SK-N-SH (cell line): ENCODE measurements at regions not wholly inside any gene's neighbourhood (a gene's known extent, or its start where the extent isn't known, plus 50 kb on each side); places are given as distances from the start of the nearest gene placed in this dataset.

ENCODE experiments used
- CTCF ChIA-PET: fragments of 300-600, 350-600 bp; formaldehyde crosslinking; extraction: SDS; loops from one replicate; lab custom pipeline; 2021; lab: Yijun Ruan, JAX
- POLR2A ChIA-PET: fragments of 350-600 bp; sonication (Branson Sonifier 250); formaldehyde crosslinking; extraction: SDS; loops from one replicate; lab custom pipeline; 2020; ENCODE audit warnings: antibody characterized with exemption, inconsistent platforms; lab: Yijun Ruan, JAX
- DNase-seq: peaks from one replicate; pipeline ENCODE4 v3.0.0; 2012
- H2AFZ ChIP-seq: fragments of 200-600 bp; sonication (generic); 2 replicates; pipeline ENCODE4 v1.8.1; 2016; ENCODE audit warnings: antibody characterized with exemption, mild to moderate bottlenecking, low read depth
- H3F3A ChIP-seq: fragments of 200-600 bp; sonication (generic); replicated peaks from 2 replicates; pipeline ENCODE3; 2016; ENCODE audit warnings: antibody characterized with exemption, mild to moderate bottlenecking; ENCODE audit not compliant: insufficient read depth
- H3K27ac ChIP-seq, 2 experiments: fragments of 200-500 bp in 1 of 2; fragments of 200-600 bp in 1 of 2; sonication (Bioruptor generic) in 1 of 2; sonication (generic), shearing (Covaris generic) in 1 of 2; 2 replicates each; pipeline versions ENCODE4 v1.5.1 to v1.6.1; 2014 to 2016; ENCODE audit warnings: low read depth in 2 of 2, inconsistent platforms in 1 of 2, low read length in 1 of 2, mild to moderate bottlenecking in 1 of 2, mixed read lengths in 1 of 2
- H3K27me3 ChIP-seq: fragments of 200-600 bp; sonication (generic), shearing (Covaris generic); 2 replicates; pipeline ENCODE4 v1.6.1; 2016; ENCODE audit warnings: mixed run types; ENCODE audit not compliant: insufficient read depth
- H3K36me3 ChIP-seq, 2 experiments: fragments of 200-500 bp in 1 of 2; fragments of 200-600 bp in 1 of 2; sonication (Bioruptor generic) in 1 of 2; sonication (generic) in 1 of 2; replicated peaks in 1 of 2; 2 replicates each; pipeline versions ENCODE3 to v1.5.1; 2014 to 2016; ENCODE audit warnings: low read length in 1 of 2, mild to moderate bottlenecking in 1 of 2; ENCODE audit not compliant: insufficient read depth in 2 of 2, control insufficient read depth in 1 of 2
- H3K4me1 ChIP-seq, 2 experiments: fragments of 200-500 bp in 1 of 2; fragments of 200-600 bp in 1 of 2; sonication (Bioruptor generic) in 1 of 2; sonication (generic), shearing (Covaris generic) in 1 of 2; 2 replicates each; pipeline versions ENCODE4 v1.5.1 to v1.6.1; 2014 to 2016; ENCODE audit warnings: low read depth in 1 of 2, low read length in 1 of 2, mixed run types in 1 of 2; ENCODE audit not compliant: insufficient read depth in 2 of 2, control insufficient read depth in 1 of 2
- H3K4me2 ChIP-seq: fragments of 200-600 bp; sonication (generic), shearing (Covaris generic); 2 replicates; pipeline ENCODE4 v1.6.1; 2017; ENCODE audit warnings: mixed run types
- H3K4me3 ChIP-seq, 2 experiments: fragments of 200-500 bp in 1 of 2; fragments of 200-600 bp in 1 of 2; sonication (Bioruptor generic) in 1 of 2; sonication (generic), shearing (Covaris generic) in 1 of 2; 2 replicates each; pipeline versions ENCODE4 v1.5.1 to v1.8.1; 2014 to 2016; ENCODE audit warnings: low read depth in 2 of 2, inconsistent platforms in 1 of 2, low read length in 1 of 2, mild to moderate bottlenecking in 1 of 2, mixed read lengths in 1 of 2, moderate library complexity in 1 of 2
- H3K79me2 ChIP-seq: fragments of 200-600 bp; sonication (generic); 2 replicates; pipeline ENCODE4 v1.8.1; 2017; ENCODE audit warnings: mild to moderate bottlenecking; ENCODE audit not compliant: insufficient read depth
- H3K9ac ChIP-seq: fragments of 200-600 bp; sonication (generic); 2 replicates; pipeline ENCODE4 v1.6.1; 2017; ENCODE audit warnings: mixed run types
- H3K9me2 ChIP-seq: fragments of 200-600 bp; sonication (generic); 2 replicates; pipeline ENCODE4 v1.6.1; 2017; ENCODE audit warnings: mixed run types
- H3K9me3 ChIP-seq: fragments of 200-600 bp; sonication (generic); 2 replicates; pipeline ENCODE4 v1.6.1; 2017; ENCODE audit warnings: mixed run types, mild to moderate bottlenecking, moderate library complexity
- H4K20me1 ChIP-seq: fragments of 200-600 bp; sonication (generic); 2 replicates; pipeline ENCODE4 v1.6.1; 2017; ENCODE audit warnings: mild to moderate bottlenecking, mixed run types; ENCODE audit not compliant: insufficient read depth
- CHD2 ChIP-seq: fragments of 150-350 bp; IDR thresholded peaks from 2 replicates; pipeline ENCODE4 v1.6.1; 2018; ENCODE audit warnings: low read length; ENCODE audit not compliant: partially characterized antibody
- EZH2phosphoT487 ChIP-seq: fragments of 200-600 bp; sonication (generic); IDR thresholded peaks from 2 replicates; pipeline ENCODE4 v1.6.1; 2017; ENCODE audit warnings: low read depth, mixed run types, mild to moderate bottlenecking, antibody characterized with exemption, moderate library complexity, borderline replicate concordance
- GABPA ChIP-seq: IDR thresholded peaks from 2 replicates; pipeline ENCODE4 v1.4.0; 2012; ENCODE audit warnings: low read depth, mild to moderate bottlenecking
- GATA2 ChIP-seq: sonication (generic); formaldehyde crosslinking; IDR thresholded peaks from 2 replicates; pipeline ENCODE4 v1.5.0; 2020; ENCODE audit warnings: mild to moderate bottlenecking, missing genetic modification reagents
- JUND ChIP-seq: IDR thresholded peaks from 2 replicates; pipeline ENCODE4 v1.4.0; 2012
- NFIC ChIP-seq: IDR thresholded peaks from 2 replicates; pipeline ENCODE4 v1.4.0; 2012; ENCODE audit warnings: borderline replicate concordance
- RAD21 ChIP-seq: IDR thresholded peaks from 2 replicates; pipeline ENCODE4 v1.6.1; 2012; ENCODE audit warnings: mild to moderate bottlenecking, low read length
- RCOR1 ChIP-seq: fragments of 150-350 bp; IDR thresholded peaks from 2 replicates; pipeline ENCODE4 v1.6.1; 2017; ENCODE audit warnings: antibody characterized with exemption, low read length
- RXRA ChIP-seq: IDR thresholded peaks from 2 replicates; pipeline ENCODE4 v1.4.0; 2012; ENCODE audit warnings: low read depth, mild to moderate bottlenecking, borderline replicate concordance
- SIN3A ChIP-seq: IDR thresholded peaks from 2 replicates; pipeline ENCODE4 v1.6.1; 2012; ENCODE audit warnings: low read depth, mild to moderate bottlenecking, low read length, moderate library complexity, borderline replicate concordance
- TCF12 ChIP-seq: IDR thresholded peaks from 2 replicates; pipeline ENCODE4 v1.4.0; 2012
- YY1 ChIP-seq: IDR thresholded peaks from 2 replicates; pipeline ENCODE4 v1.4.0; 2012; ENCODE audit warnings: low read depth, mild to moderate bottlenecking
- WGBS: methylation state at CpG from one replicate; pipeline ENCODE4 v1.1.6; 2017; ENCODE audit warnings: low lambda C conversion rate; 5-methylcytosine and 5-hydroxymethylcytosine counted together
- TF ChIP-seq, protein P1 (sequence below): IDR thresholded peaks from 2 replicates; pipeline ENCODE4; 2012
- TF ChIP-seq, protein P2 (sequence below): IDR thresholded peaks from 2 replicates; pipeline ENCODE4 v1.6.1; 2012; ENCODE audit warnings: mild to moderate bottlenecking, low read depth, low read length, moderate library complexity
- TF ChIP-seq, protein P3 (sequence below): IDR thresholded peaks from 2 replicates; pipeline ENCODE4 v1.4.0; 2012; ENCODE audit warnings: low read depth, borderline replicate concordance

DNA sequence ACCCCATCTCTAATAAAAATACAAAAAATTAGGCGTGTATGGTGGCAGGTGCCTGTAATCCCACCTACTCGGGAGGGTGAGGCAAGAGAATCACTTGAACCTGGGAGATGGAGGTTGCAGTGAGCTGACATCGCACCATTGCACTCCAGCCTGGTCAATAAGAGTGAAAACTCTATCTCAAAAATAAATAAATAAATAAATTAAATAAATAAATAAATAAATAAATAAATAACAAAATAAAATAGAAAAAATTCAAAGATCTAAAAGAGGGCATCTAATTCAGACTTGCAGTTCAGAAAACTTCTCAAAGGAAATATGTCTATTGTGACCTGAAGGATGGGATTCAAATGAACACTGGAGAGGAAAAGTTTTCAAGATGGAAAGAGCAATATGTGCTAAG is 1085.1 kb downstream of the SORCS3 start:
- 10% methylated on average over 3 of the region's 3 CpGs for WGBS
- no peak overlapping the region for H2AFZ ChIP-seq
- H3K79me2 ChIP-seq: no peaks in the 10 kb centered on the region
- POLR2A ChIA-PET: no interaction called here
- DNase-seq: no peak
- H3K4me1 ChIP-seq: no peaks in the 10 kb centered on the region
- no peak overlapping the region for H3K9ac ChIP-seq
- no peaks in the 10 kb centered on the region for H4K20me1 ChIP-seq
- no peak for TF ChIP-seq RAD21
- no peak for TF ChIP-seq EZH2phosphoT487
- TF ChIP-seq, protein P1, sequence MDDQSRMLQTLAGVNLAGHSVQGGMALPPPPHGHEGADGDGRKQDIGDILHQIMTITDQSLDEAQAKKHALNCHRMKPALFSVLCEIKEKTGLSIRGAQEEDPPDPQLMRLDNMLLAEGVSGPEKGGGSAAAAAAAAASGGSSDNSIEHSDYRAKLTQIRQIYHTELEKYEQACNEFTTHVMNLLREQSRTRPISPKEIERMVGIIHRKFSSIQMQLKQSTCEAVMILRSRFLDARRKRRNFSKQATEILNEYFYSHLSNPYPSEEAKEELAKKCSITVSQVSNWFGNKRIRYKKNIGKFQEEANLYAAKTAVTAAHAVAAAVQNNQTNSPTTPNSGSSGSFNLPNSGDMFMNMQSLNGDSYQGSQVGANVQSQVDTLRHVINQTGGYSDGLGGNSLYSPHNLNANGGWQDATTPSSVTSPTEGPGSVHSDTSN: no peak
- no peak for TF ChIP-seq RCOR1
- no peak for TF ChIP-seq GABPA
- no peak for TF ChIP-seq NFIC
- TF ChIP-seq GATA2 (CRISPR knock-in tag): no peak
- TF ChIP-seq SIN3A: no peak
- H3K9me2 ChIP-seq: no peaks in the 10 kb centered on the region
- no peaks in the 10 kb centered on the region for H3K36me3 ChIP-seq
- no peak overlapping the region for H3K27ac ChIP-seq
- H3K4me3 ChIP-seq: no peak overlapping the region
- H3K27me3 ChIP-seq: no peaks in the 10 kb centered on the region
- CTCF ChIA-PET: no interaction called here
- H3K4me2 ChIP-seq: no peak overlapping the region
- H3F3A ChIP-seq: no peaks in the 10 kb centered on the region
- H3K9me3 ChIP-seq: no peaks in the 10 kb centered on the region

DNA sequence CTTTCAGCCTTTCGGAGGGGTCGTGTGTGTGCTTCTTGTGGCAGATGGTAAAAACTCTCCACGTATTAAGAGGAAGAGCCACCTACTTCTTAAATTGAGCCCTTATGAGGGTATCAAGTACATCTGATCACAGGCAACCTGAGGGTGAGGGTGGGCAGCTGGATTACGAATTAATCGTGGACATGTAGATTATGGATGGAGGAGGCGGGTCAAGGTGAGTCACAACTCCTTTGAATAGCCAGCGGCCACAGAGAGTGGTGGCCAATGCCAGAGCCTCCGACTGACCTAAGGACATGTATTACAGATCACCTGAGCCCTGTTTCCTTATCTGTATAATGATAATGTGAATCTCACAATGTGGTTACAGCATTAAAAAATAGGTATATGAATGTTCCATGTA is 1083.9 kb downstream of the SORCS3 start:
- H3K79me2 ChIP-seq: no peaks in the 10 kb centered on the region
- H3K27me3 ChIP-seq: no peaks in the 10 kb centered on the region
- CTCF ChIA-PET: no interaction called here
- H2AFZ ChIP-seq: no peak overlapping the region
- H3K27ac ChIP-seq: no peak overlapping the region
- no peaks in the 10 kb centered on the region for H3K9me3 ChIP-seq
- whole genome bisulfite sequencing: 24% methylated on average over 8 of the region's 8 CpGs
- POLR2A ChIA-PET: no interaction called here
- H3K4me3 ChIP-seq: no peak overlapping the region
- TF ChIP-seq, protein P2, sequence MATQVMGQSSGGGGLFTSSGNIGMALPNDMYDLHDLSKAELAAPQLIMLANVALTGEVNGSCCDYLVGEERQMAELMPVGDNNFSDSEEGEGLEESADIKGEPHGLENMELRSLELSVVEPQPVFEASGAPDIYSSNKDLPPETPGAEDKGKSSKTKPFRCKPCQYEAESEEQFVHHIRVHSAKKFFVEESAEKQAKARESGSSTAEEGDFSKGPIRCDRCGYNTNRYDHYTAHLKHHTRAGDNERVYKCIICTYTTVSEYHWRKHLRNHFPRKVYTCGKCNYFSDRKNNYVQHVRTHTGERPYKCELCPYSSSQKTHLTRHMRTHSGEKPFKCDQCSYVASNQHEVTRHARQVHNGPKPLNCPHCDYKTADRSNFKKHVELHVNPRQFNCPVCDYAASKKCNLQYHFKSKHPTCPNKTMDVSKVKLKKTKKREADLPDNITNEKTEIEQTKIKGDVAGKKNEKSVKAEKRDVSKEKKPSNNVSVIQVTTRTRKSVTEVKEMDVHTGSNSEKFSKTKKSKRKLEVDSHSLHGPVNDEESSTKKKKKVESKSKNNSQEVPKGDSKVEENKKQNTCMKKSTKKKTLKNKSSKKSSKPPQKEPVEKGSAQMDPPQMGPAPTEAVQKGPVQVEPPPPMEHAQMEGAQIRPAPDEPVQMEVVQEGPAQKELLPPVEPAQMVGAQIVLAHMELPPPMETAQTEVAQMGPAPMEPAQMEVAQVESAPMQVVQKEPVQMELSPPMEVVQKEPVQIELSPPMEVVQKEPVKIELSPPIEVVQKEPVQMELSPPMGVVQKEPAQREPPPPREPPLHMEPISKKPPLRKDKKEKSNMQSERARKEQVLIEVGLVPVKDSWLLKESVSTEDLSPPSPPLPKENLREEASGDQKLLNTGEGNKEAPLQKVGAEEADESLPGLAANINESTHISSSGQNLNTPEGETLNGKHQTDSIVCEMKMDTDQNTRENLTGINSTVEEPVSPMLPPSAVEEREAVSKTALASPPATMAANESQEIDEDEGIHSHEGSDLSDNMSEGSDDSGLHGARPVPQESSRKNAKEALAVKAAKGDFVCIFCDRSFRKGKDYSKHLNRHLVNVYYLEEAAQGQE: no peak
- TF ChIP-seq, protein P3, sequence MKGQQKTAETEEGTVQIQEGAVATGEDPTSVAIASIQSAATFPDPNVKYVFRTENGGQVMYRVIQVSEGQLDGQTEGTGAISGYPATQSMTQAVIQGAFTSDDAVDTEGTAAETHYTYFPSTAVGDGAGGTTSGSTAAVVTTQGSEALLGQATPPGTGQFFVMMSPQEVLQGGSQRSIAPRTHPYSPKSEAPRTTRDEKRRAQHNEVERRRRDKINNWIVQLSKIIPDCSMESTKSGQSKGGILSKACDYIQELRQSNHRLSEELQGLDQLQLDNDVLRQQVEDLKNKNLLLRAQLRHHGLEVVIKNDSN: no peak
- TF ChIP-seq, protein P1: no peak
- TF ChIP-seq JUND: no peak
- no peak for TF ChIP-seq EZH2phosphoT487
- no peak for TF ChIP-seq TCF12
- TF ChIP-seq NFIC: no peak
- no peak for TF ChIP-seq RCOR1
- TF ChIP-seq SIN3A: no peak
- no peak for TF ChIP-seq CHD2
- TF ChIP-seq RXRA: no peak
- no peak for TF ChIP-seq YY1
- TF ChIP-seq, all 33 proteins: peak for 0
- Histone ChIP-seq H3K9me2 (no peaks in the 10 kb centered on the region), H3K4me2 (no peak overlapping the region), H3K36me3 (no peaks in the 10 kb centered on the region), H3K4me1 (no peaks in the 10 kb centered on the region), H4K20me1 (no peaks in the 10 kb centered on the region), H3F3A (no peaks in the 10 kb centered on the region), H3K9ac (no peak overlapping the region)
- no peak for DNase-seq
